NCI-H446 treated with DMSO at 0.1 percent for 48 hours (cell line): ENCODE measurements at regions not wholly inside any gene's neighbourhood (a gene's known extent, or its start where the extent isn't known, plus 50 kb on each side); places are given as distances from the start of the nearest gene placed in this dataset.

Experiments
- DNase-seq: peaks from one replicate; lab custom pipeline; 2025; lab: John Stamatoyannopoulos, UW

- DNase-seq: no peak
Measured at GRCh38 chr21:39105341-39105765, 77.9 kb downstream of the PSMG1 start.

GRCh38 chr21:39104911-39105310, 78.3 kb downstream of the PSMG1 start:
- DNase-seq: no peak

GRCh38 chr21:39103689-39104088, 79.6 kb downstream of the PSMG1 start:
- no peak for DNase-seq

- DNase-seq: no peak
Measured at GRCh38 chr21:39099859-39100258, 83.4 kb downstream of the PSMG1 start.

GRCh38 chr21:39098696-39099200, 84.5 kb downstream of the PSMG1 start:
- DNase-seq: no peak

GRCh38 chr21:39097981-39098380, 85.3 kb downstream of the PSMG1 start:
- DNase-seq: no peak

GRCh38 chr21:39097335-39097861, 85.9 kb downstream of the PSMG1 start:
- DNase-seq: no peak

- DNase-seq: no peak
Measured at GRCh38 chr21:39096754-39097153, 86.5 kb downstream of the PSMG1 start.

GRCh38 chr21:39095681-39096080, 87.6 kb downstream of the PSMG1 start:
- no peak for DNase-seq

GRCh38 chr21:39094847-39095579, 88.2 kb downstream of the PSMG1 start:
- no peak for DNase-seq

GRCh38 chr21:39094087-39094780, 89.0 kb downstream of the PSMG1 start:
- DNase-seq: no peak

- DNase-seq: no peak
Measured at GRCh38 chr21:39093526-39093925, 89.7 kb downstream of the PSMG1 start.

- no peak for DNase-seq
Measured at GRCh38 chr21:39088831-39089380, 94.3 kb downstream of the PSMG1 start.

- DNase-seq: no peak
Measured at GRCh38 chr21:39088031-39088370, 95.2 kb downstream of the PSMG1 start.

- DNase-seq: no peak
Measured at GRCh38 chr21:39087238-39088030, 95.8 kb downstream of the PSMG1 start.

- no peak for DNase-seq
Measured at GRCh38 chr21:39086547-39086946, 96.7 kb downstream of the PSMG1 start.

- no peak for DNase-seq
Measured at GRCh38 chr21:39085843-39086405, 97.3 kb downstream of the PSMG1 start.

- DNase-seq: no peak
Measured at GRCh38 chr21:39084979-39085729, 98.1 kb downstream of the PSMG1 start.

GRCh38 chr21:39084073-39084472, 99.2 kb downstream of the PSMG1 start:
- no peak for DNase-seq

GRCh38 chr21:39083377-39084008, 99.8 kb downstream of the PSMG1 start:
- DNase-seq: no peak
